GM18868 (cell line): ENCODE measurements at regions not wholly inside any gene's neighbourhood (a gene's known extent, or its start where the extent isn't known, plus 50 kb on each side); places are given as distances from the start of the nearest gene placed in this dataset.
"Not testable (repeated sequence)": the region's sequence is repeated elsewhere in the genome, so short reads cannot be mapped to it uniquely, and the experiment has no call there.

Experiments used
- ATAC-seq: cut with Tn5 transposase; IDR thresholded peaks from one replicate; pipeline ENCODE4 v1.9.1; 2021; ENCODE audit warnings: mild to moderate bottlenecking, moderate library complexity; ENCODE audit not compliant: unreplicated experiment

GRCh38 chr2:147330925-147331324 is 513.9 kb upstream of the ACVR2A start:
- no peak for ATAC-seq

- peak; percentile 75 for ATAC-seq
These were observed 517.2 kb upstream of the ACVR2A start for GRCh38 chr2:147327613-147328012.

- ATAC-seq = no peak
These were observed 518.8 kb upstream of the ACVR2A start for GRCh38 chr2:147325990-147326389.

- ATAC-seq = no peak
These were observed 524.7 kb upstream of the ACVR2A start for GRCh38 chr2:147320146-147320545.

GRCh38 chr2:147311058-147311430 is 533.8 kb upstream of the ACVR2A start:
- ATAC-seq = no peak

- ATAC-seq = no peak
These were observed 534.3 kb upstream of the ACVR2A start for GRCh38 chr2:147310335-147311057.

- peak; percentile 97 for ATAC-seq
These were observed 547.0 kb upstream of the ACVR2A start for GRCh38 chr2:147297820-147298219.

GRCh38 chr2:147294825-147295392 is 549.9 kb upstream of the ACVR2A start:
- no peak for ATAC-seq

GRCh38 chr2:147293991-147294824 is 550.6 kb upstream of the ACVR2A start:
- no peak for ATAC-seq

- peak; percentile 68 for ATAC-seq
These were observed 556.7 kb upstream of the ACVR2A start for GRCh38 chr2:147288131-147288530.

- no peak for ATAC-seq
These were observed 568.9 kb upstream of the ACVR2A start for GRCh38 chr2:147275943-147276342.

GRCh38 chr2:147273628-147274027 is 571.2 kb upstream of the ACVR2A start:
- ATAC-seq = no peak

- no peak for ATAC-seq
These were observed 571.7 kb upstream of the ACVR2A start for GRCh38 chr2:147273106-147273505.

- ATAC-seq = not testable (repeated sequence)
These were observed 575.2 kb upstream of the ACVR2A start for GRCh38 chr2:147269581-147269980.

GRCh38 chr2:147260241-147260640 is 584.6 kb upstream of the ACVR2A start:
- ATAC-seq = no peak

GRCh38 chr2:147255812-147256211 is 589.0 kb upstream of the ACVR2A start:
- ATAC-seq = no peak

- ATAC-seq = peak; percentile 43
These were observed 594.0 kb upstream of the ACVR2A start for GRCh38 chr2:147250652-147251356.

- peak; percentile 72 for ATAC-seq
These were observed 597.1 kb upstream of the ACVR2A start for GRCh38 chr2:147247749-147248148.

GRCh38 chr2:147242445-147242844 is 602.4 kb upstream of the ACVR2A start:
- ATAC-seq = no peak

- no peak for ATAC-seq
These were observed 608.2 kb upstream of the ACVR2A start for GRCh38 chr2:147236601-147237000.

GRCh38 chr2:147232225-147232669 is 612.6 kb upstream of the ACVR2A start:
- peak; percentile 47 for ATAC-seq
